ENCODE measurements at regions not wholly inside any gene's neighbourhood (a gene's known extent, or its start where the extent isn't known, plus 50 kb on each side); places are given as distances from the start of the nearest gene placed in this dataset.
"Not testable (repeated sequence)": the region's sequence is repeated elsewhere in the genome, so short reads cannot be mapped to it uniquely, and the experiment has no call there.

GRCh38 chr1:99062192-99062591, 57.5 kb upstream of the PLPPR5 start:
- no peak for DNase-seq (ENCODE audit: low read depth in 2 of 2)

- DNase-seq (ENCODE audit: low read depth in 2 of 2) = no peak
Measured at GRCh38 chr1:99069146-99069545, 64.5 kb upstream of the PLPPR5 start.

- not testable (repeated sequence) for DNase-seq (ENCODE audit: low read depth in 2 of 2)
Measured at GRCh38 chr1:99078529-99078928, 73.9 kb upstream of the PLPPR5 start.

GRCh38 chr1:99082366-99082765, 77.7 kb upstream of the PLPPR5 start:
- no peak for DNase-seq (ENCODE audit: low read depth in 2 of 2)

GRCh38 chr1:99083338-99083737, 78.7 kb upstream of the PLPPR5 start:
- no peak for DNase-seq (ENCODE audit: low read depth in 2 of 2)

GRCh38 chr1:99084562-99084961, 79.9 kb upstream of the PLPPR5 start:
- no peak for DNase-seq (ENCODE audit: low read depth in 2 of 2)

- no peak for DNase-seq (ENCODE audit: low read depth in 2 of 2)
Measured at GRCh38 chr1:99086057-99086456, 81.4 kb upstream of the PLPPR5 start.

GRCh38 chr1:99098589-99098988, 93.9 kb upstream of the PLPPR5 start:
- DNase-seq (ENCODE audit: low read depth in 2 of 2) = no peak

GRCh38 chr1:99106274-99106673, 101.6 kb upstream of the PLPPR5 start:
- DNase-seq (ENCODE audit: low read depth in 2 of 2) = no peak

- DNase-seq (ENCODE audit: low read depth in 2 of 2) = no peak
Measured at GRCh38 chr1:99107680-99108079, 103.0 kb upstream of the PLPPR5 start.

- DNase-seq (ENCODE audit: low read depth in 2 of 2) = no peak
Measured at GRCh38 chr1:99110140-99111041, 105.7 kb upstream of the PLPPR5 start.

- DNase-seq (ENCODE audit: low read depth in 2 of 2) = no peak
Measured at GRCh38 chr1:99115231-99115630, 110.6 kb upstream of the PLPPR5 start.

- DNase-seq (ENCODE audit: low read depth in 2 of 2) = peak; percentile 0 to 6
Measured at GRCh38 chr1:99119188-99119587, 114.5 kb upstream of the PLPPR5 start.

GRCh38 chr1:99122039-99122438, 117.4 kb upstream of the PLPPR5 start:
- no peak for DNase-seq (ENCODE audit: low read depth in 2 of 2)

GRCh38 chr1:99123936-99124335, 119.3 kb upstream of the PLPPR5 start:
- no peak for DNase-seq (ENCODE audit: low read depth in 2 of 2)

GRCh38 chr1:99131546-99131945, 126.9 kb upstream of the PLPPR5 start:
- no peak for DNase-seq (ENCODE audit: low read depth in 2 of 2)

- no peak for DNase-seq (ENCODE audit: low read depth in 2 of 2)
Measured at GRCh38 chr1:99133756-99134500, 129.3 kb upstream of the PLPPR5 start.

- no peak for DNase-seq (ENCODE audit: low read depth in 2 of 2)
Measured at GRCh38 chr1:99137554-99138206, 126.6 kb upstream of the PLPPR4 start.

- no peak for DNase-seq (ENCODE audit: low read depth in 2 of 2)
Measured at GRCh38 chr1:99139876-99140275, 124.4 kb upstream of the PLPPR4 start.

GRCh38 chr1:99146129-99146848, 118.0 kb upstream of the PLPPR4 start:
- no peak for DNase-seq (ENCODE audit: low read depth in 2 of 2)

GRCh38 chr1:99149952-99150351, 114.3 kb upstream of the PLPPR4 start:
- no peak for DNase-seq (ENCODE audit: low read depth in 2 of 2)

GRCh38 chr1:99152132-99152531, 112.2 kb upstream of the PLPPR4 start:
- no peak for DNase-seq (ENCODE audit: low read depth in 2 of 2)

Measured in lung microvascular endothelial cell (primary cell).